ENCODE measurements at regions not wholly inside any gene's neighbourhood (a gene's known extent, or its start where the extent isn't known, plus 50 kb on each side); places are given as distances from the start of the nearest gene placed in this dataset.

DNA sequence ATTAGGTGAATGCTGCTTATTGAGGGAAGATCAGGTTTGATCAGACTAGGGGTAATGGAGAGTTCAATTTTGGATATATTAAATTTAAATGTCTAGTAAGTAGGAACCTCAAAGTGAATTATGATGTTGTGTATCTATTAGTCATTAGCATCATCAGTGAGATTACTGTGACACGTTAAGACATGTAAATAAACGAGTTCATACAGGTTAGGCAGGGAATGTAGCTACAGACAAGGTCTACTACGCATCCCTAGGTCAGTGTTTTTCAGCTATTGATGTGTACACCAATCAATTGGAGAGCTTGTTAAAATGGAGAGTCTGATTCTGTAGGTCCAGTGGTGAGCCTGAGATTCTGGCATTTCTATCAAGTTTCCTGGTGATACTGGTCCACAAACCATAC is 120.1 kb upstream of the LRRC4C start:
- TF ChIP-seq, protein P1, sequence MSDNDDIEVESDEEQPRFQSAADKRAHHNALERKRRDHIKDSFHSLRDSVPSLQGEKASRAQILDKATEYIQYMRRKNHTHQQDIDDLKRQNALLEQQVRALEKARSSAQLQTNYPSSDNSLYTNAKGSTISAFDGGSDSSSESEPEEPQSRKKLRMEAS (IDR thresholded peaks at IDR 0.05; ENCODE audit: insufficient read depth, insufficient read length): no peak
- no peak for TF ChIP-seq POLR2A (IDR thresholded peaks at IDR 0.05; ENCODE audit: low read depth, low read length)

Data from endothelial cell of umbilical vein (primary cell).